HG03558 (cell line): ENCODE measurements at regions not wholly inside any gene's neighbourhood (a gene's known extent, or its start where the extent isn't known, plus 50 kb on each side); places are given as distances from the start of the nearest gene placed in this dataset.
"Not testable (repeated sequence)": the region's sequence is repeated elsewhere in the genome, so short reads cannot be mapped to it uniquely, and the experiment has no call there.

Experiments used
- ATAC-seq: cut with Tn5 transposase; IDR thresholded peaks from one replicate; pipeline ENCODE4 v1.9.1; 2021; ENCODE audit warnings: moderate number of reproducible peaks; ENCODE audit not compliant: unreplicated experiment; ENCODE audit errors: extremely low read depth

DNA sequence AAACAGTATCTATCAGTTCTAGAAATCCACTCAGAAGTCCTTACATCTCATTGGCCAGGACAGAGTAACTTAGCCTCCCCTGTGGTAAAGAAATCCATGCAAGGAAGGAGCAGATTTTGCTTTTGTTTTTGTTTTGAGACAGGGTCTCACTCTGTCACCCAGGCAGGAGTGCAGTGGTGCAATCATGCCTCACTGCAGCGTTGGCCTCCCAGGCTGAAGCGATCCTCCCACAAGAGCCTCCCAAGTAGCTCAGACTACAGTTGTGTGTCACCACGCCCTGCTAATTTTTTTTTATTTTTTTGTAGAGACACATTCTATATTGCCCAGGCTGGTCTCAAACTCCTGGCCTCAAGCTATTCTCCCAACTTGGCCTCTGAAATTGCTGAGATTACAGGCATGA, 185.1 kb downstream of the NRP2 start:
- no peak for ATAC-seq

DNA sequence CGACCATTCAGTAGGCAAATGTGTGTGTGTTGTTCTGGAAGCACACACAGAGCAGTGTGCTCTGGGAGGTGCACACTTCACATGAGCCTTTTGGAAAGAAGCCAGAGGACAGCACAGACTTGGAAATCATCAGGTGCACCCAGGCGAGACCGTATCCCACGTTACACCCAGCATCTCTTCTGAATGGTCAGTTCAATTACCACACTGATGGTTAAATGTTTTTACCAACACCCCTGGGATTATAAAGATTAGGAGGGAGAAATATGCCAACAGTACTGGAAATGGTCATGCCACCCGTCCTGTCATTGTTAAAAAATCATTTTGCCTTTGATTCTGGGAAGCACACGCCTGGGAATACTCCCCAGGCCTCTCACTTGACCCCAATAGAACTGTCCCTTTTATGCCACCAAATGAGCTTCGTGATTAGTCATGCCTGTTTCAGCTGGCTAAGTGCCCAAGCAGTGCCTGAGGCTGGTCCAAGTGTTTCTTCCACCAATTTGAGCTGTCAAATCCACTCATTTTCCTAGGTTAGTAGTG, 183.7 kb downstream of the NRP2 start:
- no peak for ATAC-seq

DNA sequence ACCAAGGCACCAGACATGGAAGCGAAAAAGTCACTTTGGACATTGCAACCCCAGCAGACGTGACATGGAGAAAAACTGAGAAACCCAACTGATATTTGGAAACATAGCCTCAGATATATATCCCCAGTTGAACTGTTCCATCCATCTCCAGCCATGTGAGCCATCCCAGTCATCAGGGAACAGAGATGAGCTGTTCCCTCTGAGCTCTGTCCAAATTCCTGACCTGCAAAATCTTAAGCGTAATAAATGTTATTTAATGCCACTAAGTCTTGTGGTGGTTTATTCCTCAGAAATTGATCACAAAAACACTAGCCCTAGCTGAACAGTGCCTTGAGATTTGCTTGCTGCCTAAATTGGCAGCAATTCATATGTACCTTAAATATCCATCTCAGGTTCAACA, 182.8 kb downstream of the NRP2 start:
- no peak for ATAC-seq

DNA sequence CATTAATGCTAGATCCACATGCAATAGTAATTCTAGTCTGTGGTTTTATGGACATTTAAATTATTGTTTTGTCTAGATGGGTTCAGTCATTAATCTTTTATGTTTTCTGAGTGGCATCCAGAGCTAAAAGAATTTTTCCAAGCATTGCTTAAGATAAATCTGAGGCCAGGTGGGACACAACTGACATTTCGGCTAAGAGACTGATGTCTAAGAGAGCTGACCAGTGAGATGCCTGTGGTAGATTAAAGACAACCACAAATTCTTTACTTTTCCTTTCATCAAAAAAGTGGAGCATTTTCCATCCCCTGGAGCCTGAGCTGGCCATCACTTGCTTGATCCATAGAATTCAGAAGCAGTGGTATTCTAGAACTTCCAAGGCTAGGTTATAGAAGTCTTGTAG, 182.2 kb downstream of the NRP2 start:
- ATAC-seq = no peak

DNA sequence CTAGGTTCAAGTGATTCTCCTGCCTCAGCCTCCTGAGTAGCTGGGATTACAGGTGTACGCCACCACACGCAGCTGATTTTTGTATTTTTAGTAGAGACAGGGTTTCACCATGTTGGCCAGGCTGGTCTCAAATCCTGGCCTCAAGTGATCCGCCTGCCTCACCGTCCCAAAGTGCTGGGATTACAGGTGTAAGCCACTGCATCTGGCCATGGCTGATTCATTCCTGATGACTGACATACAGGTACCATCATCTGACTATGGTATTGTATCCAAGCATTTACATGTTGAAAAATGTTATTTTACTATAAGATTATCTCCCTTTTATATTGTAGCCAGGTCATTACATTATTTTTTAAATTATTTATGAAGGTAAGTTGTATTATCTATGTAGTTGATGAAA, 180.5 kb downstream of the NRP2 start:
- ATAC-seq = not testable (repeated sequence)

DNA sequence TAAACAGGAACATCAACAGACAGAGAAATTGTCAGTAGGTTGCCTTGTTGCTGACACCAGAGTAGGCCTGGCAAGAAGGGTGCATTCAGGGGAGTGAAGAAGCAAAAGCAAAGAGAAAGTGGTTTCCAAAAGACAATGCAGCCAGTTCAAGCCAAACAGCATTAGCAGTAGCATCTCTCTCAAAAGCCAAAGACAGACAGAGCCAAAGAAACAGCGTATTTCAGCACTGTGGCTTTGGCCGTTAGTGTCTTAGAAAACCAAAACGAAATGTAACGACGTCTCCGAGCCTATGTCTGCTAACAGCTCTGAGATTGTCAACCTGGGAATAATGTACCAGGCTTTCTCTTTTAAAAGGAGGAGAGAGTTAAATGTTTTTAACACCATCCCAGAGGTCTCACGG, 178.6 kb downstream of the NRP2 start:
- no peak for ATAC-seq

DNA sequence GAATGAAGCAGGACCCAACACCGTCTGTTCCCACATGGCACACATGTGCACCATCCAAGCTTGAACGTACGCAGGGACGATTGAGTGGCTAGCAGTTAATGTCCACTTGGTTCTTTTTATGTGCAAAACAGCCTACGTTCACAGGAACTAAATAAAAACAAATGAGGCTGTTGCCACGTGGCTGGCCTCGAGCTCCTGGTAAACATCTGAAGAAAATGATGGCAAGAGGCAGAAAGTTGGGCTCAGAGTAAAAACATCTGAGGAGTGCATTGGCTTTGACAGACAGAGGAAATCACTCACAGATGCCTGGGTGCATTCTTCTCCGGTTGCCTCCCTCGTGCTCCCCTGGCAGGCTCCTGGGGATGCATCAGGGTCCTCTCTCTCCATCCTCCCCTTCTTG, 177.9 kb downstream of the NRP2 start:
- ATAC-seq = no peak

DNA sequence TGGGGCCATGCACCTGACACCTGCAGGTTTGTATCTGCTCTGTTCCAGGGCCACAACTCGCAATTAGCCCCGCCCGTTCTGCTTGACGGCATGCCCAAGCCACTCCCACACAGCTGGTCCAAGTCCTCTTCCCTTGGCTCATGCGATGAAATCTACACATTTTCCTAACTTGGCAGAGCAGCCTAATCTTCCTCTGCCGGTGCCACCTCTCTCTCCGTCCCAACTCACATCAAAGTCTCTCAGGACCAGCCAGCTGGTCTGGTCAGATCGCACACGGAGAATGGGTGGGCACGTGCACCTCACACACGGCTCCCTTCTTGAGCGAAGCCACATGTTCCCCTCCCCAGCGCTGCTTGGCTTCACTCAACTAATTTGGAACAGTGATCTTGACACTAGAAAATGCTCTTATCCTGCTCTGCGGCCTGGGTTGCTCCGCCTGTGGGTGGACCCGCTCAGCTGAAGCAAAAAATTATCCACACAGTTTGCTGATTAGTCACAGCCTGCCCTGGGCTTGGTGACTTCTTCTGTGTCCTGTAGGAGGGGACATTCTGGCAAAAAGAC, 176.7 kb downstream of the NRP2 start:
- no peak for ATAC-seq

DNA sequence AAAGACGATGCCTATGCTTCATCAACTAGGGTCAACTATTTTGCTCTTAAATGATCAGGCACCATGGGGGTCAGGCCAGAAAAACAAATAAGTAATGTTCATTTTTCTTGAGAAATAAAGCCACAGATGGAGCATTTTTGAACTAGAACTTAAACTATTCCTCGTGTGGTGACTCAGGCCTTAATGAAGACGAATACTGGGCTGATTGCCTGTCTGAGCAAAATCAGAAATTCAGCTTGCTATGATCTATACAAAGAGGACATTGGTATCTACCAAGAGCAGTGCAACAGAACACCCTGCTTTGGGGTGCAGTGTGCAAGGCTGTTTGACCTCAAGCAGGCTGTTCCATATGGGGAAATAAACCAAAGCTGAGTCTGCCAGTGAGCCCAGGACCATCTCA, 176.0 kb downstream of the NRP2 start:
- ATAC-seq = no peak

DNA sequence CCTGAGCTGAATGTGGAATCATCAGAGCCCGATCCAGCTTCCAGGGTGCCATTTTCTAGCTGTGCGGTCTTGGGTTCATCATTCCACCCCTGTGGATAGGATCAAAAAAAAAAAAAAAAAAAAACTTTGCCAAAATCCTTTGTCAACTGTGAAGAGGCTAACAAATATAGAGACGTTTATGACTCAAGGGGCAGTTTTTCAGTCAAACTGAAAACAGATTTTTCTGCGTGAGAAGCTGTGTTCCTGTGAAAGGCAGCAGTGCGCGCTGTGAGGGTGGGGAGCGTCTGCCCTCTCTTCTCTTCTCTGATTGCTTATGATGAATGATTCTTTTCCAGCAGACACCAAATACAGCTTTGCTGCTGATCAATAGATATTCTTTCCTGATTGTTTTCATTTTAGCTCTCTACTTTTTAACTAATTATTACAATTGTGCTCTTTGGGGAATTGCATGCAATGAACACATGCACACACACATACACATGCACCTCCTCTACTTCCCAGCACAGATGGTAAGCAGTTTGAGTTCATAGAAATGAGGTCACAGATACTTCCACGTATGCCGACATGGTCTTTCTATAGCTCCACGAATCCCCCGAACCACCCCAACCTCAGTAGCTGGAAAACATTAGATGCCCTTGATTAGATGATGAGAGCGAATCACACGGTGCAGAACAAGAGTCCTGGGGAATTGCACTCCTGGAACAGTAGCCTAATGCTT, 175.4 kb downstream of the NRP2 start:
- ATAC-seq = no peak

DNA sequence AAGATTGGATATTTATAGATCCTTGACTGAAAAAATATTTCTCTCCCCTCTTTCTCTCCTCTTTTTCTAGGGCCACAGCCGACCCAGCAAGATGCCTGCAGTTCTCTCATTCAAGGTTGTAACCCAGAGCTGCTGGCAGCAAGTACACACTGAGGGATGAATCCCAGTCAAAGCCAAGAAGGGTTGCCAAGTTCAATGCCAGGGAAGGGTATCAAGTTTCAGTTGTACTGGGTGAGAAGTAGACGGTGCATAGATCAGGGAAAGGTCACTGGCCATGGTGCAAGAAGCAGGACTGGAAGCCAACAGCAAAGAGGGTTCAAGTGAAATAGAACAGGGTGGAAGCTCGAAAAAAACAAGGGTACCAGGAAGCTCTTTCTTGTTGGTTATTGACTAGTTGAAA, 170.2 kb downstream of the NRP2 start:
- ATAC-seq = no peak

DNA sequence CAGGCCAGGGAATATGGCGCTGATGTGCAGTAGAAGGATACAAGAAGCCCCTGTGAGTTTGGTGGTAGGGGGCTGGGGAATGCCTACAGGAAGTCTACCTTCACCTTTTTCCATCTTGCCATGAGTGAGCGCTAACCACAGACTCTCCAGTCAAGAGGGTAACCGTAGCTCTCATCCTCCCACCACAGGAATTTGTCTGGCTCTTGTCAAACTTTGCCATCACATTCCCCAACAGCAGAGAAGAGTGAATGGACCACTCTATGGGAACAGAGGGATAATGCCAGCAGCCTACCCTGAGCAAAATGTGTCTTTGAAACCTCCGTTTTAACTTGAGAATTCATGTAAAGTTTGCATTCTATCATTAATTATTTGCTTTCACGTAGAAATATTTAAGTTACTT, 168.3 kb downstream of the NRP2 start:
- no peak for ATAC-seq

DNA sequence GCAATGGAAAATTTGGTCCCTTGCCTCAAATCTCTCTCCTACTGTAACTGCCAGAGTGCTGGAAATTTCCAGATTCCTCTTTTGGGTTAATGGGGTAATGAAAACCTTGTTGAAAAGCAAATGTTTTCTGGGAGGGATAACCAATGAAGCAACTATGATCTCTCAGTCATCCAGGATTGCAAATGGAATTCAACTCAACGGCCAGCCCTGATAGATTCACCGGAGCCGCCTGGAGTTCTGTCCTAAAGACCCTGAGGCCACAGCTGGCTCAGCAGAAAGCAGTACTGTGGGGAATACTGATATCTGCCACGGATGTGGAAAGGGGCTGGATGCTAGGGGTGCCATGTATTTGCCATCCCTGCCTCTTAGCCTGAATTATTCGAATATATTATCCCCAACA, 167.8 kb downstream of the NRP2 start:
- ATAC-seq = no peak

DNA sequence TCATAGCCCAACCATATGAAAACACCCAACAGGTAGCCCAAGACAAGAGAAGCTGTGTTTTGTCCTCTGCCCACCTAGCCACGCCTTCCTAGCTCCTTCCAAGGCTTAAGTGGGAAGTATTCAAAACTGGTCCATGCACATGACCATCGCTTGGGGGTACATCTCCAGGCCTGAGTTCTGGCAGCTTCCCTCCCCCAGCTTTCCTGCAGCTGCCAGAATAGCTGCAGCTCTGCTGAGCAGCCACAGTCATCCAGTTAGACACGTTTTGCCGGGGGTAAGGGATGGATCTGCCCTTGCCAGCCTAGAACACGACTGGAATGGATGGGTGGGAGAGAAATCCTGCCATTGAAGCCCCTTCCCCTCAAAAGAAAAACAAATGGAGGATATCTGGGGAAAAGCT, 166.8 kb downstream of the NRP2 start:
- ATAC-seq = no peak

DNA sequence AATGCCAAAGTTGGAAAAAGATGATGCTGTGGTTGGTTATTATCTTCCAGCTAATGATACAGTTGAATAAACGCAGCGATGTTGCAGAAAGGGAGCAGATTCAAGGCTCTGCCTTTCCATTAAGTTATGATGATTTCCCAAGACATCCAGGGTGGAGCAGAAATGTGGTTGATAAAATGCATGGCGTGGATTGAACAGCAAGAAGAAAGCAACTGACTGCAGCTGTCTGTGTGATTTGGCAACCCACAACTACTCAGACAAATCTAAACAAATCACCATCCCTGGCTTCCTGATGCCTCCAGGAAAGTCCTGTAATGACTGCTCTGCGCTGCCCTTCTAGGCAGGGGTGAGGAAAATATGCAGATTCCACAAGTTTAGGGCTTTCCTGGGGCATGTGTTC, 166.3 kb downstream of the NRP2 start:
- no peak for ATAC-seq
